ENCODE measurements at regions not wholly inside any gene's neighbourhood (a gene's known extent, or its start where the extent isn't known, plus 50 kb on each side); places are given as distances from the start of the nearest gene placed in this dataset.

- Histone ChIP-seq H3K9me3 (peaks cover 0 to 7% (median 0%) of the 10 kb centered on the region in 4 donors), H3K36me3 (no peaks in the 10 kb centered on the region), H3K27me3 (no peaks in the 10 kb centered on the region), H3K4me3 (no peak overlapping the region), H3K4me1 (no peaks in the 10 kb centered on the region), H3K27ac (no peak overlapping the region)
- TF ChIP-seq POLR2A (IDR thresholded peaks at IDR 0.05): no peak
- TF ChIP-seq, protein P1, sequence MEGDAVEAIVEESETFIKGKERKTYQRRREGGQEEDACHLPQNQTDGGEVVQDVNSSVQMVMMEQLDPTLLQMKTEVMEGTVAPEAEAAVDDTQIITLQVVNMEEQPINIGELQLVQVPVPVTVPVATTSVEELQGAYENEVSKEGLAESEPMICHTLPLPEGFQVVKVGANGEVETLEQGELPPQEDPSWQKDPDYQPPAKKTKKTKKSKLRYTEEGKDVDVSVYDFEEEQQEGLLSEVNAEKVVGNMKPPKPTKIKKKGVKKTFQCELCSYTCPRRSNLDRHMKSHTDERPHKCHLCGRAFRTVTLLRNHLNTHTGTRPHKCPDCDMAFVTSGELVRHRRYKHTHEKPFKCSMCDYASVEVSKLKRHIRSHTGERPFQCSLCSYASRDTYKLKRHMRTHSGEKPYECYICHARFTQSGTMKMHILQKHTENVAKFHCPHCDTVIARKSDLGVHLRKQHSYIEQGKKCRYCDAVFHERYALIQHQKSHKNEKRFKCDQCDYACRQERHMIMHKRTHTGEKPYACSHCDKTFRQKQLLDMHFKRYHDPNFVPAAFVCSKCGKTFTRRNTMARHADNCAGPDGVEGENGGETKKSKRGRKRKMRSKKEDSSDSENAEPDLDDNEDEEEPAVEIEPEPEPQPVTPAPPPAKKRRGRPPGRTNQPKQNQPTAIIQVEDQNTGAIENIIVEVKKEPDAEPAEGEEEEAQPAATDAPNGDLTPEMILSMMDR (IDR thresholded peaks at IDR 0.05): no peak
- TF ChIP-seq POLR2AphosphoS5 (IDR thresholded peaks at IDR 0.05): no peak
- no peak for TF ChIP-seq EP300 (IDR thresholded peaks at IDR 0.05)
- no peak for DNase-seq
- intact Hi-C loops (cut with DNase I): no loop called here
Measured at GRCh38 chr1:83028467-83028866, 970.5 kb downstream of the TTLL7 start.

GRCh38 chr1:83027511-83027910, 971.4 kb downstream of the TTLL7 start:
- Histone ChIP-seq H3K27me3 (no peaks in the 10 kb centered on the region), H3K4me3 (no peak overlapping the region), H3K27ac (no peak overlapping the region), H3K9me3 (peaks cover 0 to 7% (median 0%) of the 10 kb centered on the region in 4 donors), H3K4me1 (no peaks in the 10 kb centered on the region), H3K36me3 (no peaks in the 10 kb centered on the region)
- 78 to 93% methylated on average over 1 of the region's 1 CpG for WGBS, 2 donors
- no peak for DNase-seq
- TF ChIP-seq POLR2A (IDR thresholded peaks at IDR 0.05): no peak
- TF ChIP-seq EP300 (IDR thresholded peaks at IDR 0.05): no peak
- TF ChIP-seq, protein P1 (IDR thresholded peaks at IDR 0.05): no peak
- no peak for TF ChIP-seq POLR2AphosphoS5 (IDR thresholded peaks at IDR 0.05)
- intact Hi-C loops (cut with DNase I): no loop called here

DNA sequence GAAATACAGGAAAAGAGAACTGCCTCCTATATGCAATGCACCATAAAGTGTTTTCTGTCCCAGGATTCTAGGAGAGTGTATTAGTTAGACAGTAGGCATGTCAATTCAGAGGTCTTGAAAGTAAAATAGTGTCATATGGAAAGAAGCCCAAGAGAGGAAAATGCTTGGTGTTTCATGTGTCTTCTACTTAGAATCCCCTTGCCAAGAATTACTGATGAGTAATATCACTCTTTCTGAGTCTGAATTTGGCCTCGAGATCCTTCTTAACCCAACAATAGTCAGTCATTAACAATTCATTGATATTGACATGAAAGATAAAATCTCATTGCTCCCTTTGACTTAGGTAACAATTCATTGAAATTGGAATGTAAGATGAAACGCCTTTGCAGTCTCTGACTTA, 972.2 kb downstream of the TTLL7 start:
- no peak for DNase-seq
- no peaks in the 10 kb centered on the region for H3K27me3 ChIP-seq
- intact Hi-C loops (cut with DNase I): no loop called here
- peaks cover 0 to under 1% (median 0%) of the 10 kb centered on the region in 4 donors for H3K9me3 ChIP-seq
- H3K4me3 ChIP-seq: no peak overlapping the region
- H3K27ac ChIP-seq: no peak overlapping the region
- TF ChIP-seq POLR2AphosphoS5 (IDR thresholded peaks at IDR 0.05) (no peak), EP300 (IDR thresholded peaks at IDR 0.05) (no peak), POLR2A (IDR thresholded peaks at IDR 0.05) (no peak)
- TF ChIP-seq, protein P1 (IDR thresholded peaks at IDR 0.05): no peak
- no peaks in the 10 kb centered on the region for H3K4me1 ChIP-seq
- no peaks in the 10 kb centered on the region for H3K36me3 ChIP-seq
- WGBS, 2 donors: 74 to 81% methylated on average over 2 of the region's 2 CpGs

GRCh38 chr1:83024251-83024767, 974.6 kb downstream of the TTLL7 start:
- H3K27me3 ChIP-seq: no peaks in the 10 kb centered on the region
- H3K36me3 ChIP-seq: no peaks in the 10 kb centered on the region
- no peak overlapping the region for H3K27ac ChIP-seq
- 89 to 90% methylated on average over 2 of the region's 2 CpGs for WGBS, 2 donors
- intact Hi-C loops (cut with DNase I): no loop called here
- DNase-seq: no peak
- no peak overlapping the region for H3K4me3 ChIP-seq
- H3K4me1 ChIP-seq: no peaks in the 10 kb centered on the region
- TF ChIP-seq POLR2A (IDR thresholded peaks at IDR 0.05) (no peak), EP300 (IDR thresholded peaks at IDR 0.05) (no peak), POLR2AphosphoS5 (IDR thresholded peaks at IDR 0.05) (no peak)
- TF ChIP-seq, protein P1 (IDR thresholded peaks at IDR 0.05): no peak
- H3K9me3 ChIP-seq: peaks cover 0 to 5% (median under 1%) of the 10 kb centered on the region in 4 donors

DNA sequence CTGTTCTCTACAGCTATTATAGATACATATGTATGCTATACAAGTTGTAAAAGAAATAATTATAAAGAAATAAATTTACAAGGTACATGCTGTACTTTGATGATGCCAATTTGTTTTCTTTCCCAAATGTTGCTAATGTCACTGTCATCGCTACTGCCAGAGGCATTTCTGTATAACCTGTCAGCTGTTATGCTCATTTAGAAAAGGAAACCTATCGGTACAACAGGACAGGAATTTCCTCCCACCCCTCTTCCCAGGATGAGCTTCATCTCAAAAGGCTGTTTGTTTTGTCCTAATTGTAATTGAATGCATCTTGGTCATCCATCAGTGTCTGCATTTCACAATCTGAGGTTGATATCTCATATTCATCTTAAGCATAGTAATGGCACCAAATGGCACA, 975.7 kb downstream of the TTLL7 start:
- no peak overlapping the region for H3K27ac ChIP-seq
- no peak for DNase-seq
- TF ChIP-seq EP300 (IDR thresholded peaks at IDR 0.05): no peak
- no peak overlapping the region for H3K4me3 ChIP-seq
- no peaks in the 10 kb centered on the region for H3K36me3 ChIP-seq
- WGBS, 2 donors: 92 to 94% methylated on average over 2 of the region's 2 CpGs
- intact Hi-C loops (cut with DNase I): no loop called here
- H3K9me3 ChIP-seq: peaks cover 0 to 5% (median under 1%) of the 10 kb centered on the region in 4 donors
- no peaks in the 10 kb centered on the region for H3K27me3 ChIP-seq
- no peaks in the 10 kb centered on the region for H3K4me1 ChIP-seq
